ENCODE measurements at regions not wholly inside any gene's neighbourhood (a gene's known extent, or its start where the extent isn't known, plus 50 kb on each side); places are given as distances from the start of the nearest gene placed in this dataset.
A peak's percentile ranks its signal among the peaks of the same experiment; 100 is the strongest.

DNA sequence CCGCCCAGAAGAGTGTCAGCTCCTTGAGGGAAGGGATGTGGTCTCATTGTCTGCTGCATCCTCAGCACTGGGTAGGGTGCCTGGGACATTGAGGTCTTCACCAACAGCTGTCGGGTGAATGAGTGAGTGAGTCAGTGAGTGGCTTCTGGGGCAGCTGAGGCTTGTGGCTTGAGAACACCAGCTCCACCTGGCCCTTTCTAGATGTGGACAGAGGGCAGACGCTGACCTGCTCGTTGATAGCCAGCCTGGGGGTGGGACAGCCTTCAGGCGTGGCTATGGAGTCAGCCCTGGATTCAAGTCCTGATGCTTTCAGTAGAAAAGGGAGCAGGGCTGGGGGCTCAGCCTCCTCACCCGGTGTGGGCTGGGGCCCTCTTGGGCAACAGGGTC lies 215.1 kb downstream of the C9orf50 start:
- Histone ChIP-seq H3K9me3 (ENCODE audit: low read depth, low read length) (no peaks in the 10 kb centered on the region), H3K27ac (no peak overlapping the region), H3K36me3 (ENCODE audit: insufficient read depth, low read length) (no peaks in the 10 kb centered on the region), H3K4me3 (no peak overlapping the region), H3K9ac (ENCODE audit: insufficient read length) (no peak overlapping the region)
- TF ChIP-seq EZH2 (IDR thresholded peaks at IDR 0.05) = no peak
- no peak for TF ChIP-seq FOXP2 (optimal IDR thresholded peaks at IDR 0.05; ENCODE audit: control extremely low read depth, extremely low read length, insufficient read depth)
- TF ChIP-seq POLR2AphosphoS5 (IDR thresholded peaks at IDR 0.05; ENCODE audit: borderline replicate concordance, low read depth, low read length) = no peak
- DNase-seq (ENCODE audit: low read depth, low spot score) = no peak

DNA sequence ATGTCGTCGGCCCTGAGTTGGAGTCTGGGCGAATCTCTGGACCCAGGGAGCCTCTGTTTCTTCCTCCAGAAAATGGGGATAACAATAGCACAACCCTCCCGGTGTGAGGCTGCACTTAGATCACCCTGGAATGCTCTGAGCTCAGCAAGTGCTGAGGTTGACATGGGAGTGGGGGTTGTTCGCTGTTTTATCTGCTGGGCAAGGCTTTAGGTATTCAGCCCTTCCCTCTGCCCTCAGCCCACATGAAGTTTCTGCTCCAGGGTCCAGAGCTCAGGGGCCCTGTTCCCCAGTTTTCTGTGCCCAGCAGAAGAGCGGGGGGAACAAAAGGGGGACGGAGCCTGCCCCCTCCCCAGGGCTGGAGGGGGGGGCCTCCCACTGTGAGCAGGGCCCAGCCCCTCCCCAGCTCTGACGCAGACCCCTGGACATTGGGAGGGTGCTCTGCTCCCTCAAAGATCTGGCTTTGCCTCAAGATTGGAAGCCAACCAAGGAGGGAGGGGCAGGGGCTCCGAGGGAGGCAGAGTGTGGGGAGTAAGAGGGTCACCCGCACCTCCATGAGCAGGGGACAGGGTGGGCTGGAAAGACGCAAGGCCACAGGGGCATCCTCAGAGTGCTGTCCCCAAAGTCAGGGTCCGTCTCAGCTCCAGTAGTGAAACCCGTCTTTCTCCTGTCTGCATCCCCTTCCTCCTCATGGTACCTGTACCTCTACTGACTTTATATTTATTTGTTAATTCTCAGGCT lies 215.6 kb downstream of the C9orf50 start:
- Histone ChIP-seq H3K4me3 (no peak overlapping the region), H3K27ac (no peak overlapping the region)

DNA sequence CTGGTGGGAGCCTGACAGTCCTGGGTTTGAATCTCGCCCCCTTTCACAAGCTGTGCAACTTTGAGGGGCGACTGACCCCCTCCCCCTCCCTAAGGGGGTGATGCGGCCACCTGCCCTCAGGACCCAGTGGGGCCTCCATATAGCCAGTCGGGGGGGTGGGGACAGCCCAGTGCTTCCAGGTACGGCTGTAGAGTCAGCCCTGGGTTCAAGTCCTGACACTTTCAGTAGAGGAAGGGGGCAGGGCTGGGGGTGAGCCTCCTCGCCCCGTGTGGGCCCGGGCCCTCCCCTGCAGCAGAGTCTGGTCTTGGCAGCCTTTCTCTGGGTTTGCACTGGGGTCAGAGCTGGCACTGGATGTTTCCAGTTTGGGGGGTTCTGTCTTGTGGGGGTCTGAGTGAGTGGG lies 216.3 kb downstream of the C9orf50 start:
- Histone ChIP-seq H3K36me3 (ENCODE audit: insufficient read depth, low read length) (no peaks in the 10 kb centered on the region), H3K4me3 (no peak overlapping the region), H3K27ac (no peak overlapping the region), H3K9ac (ENCODE audit: insufficient read length) (no peak overlapping the region), H3K9me3 (ENCODE audit: low read depth, low read length) (no peaks in the 10 kb centered on the region)
- TF ChIP-seq FOXP2 (optimal IDR thresholded peaks at IDR 0.05; ENCODE audit: control extremely low read depth, extremely low read length, insufficient read depth) = no peak
- no peak for TF ChIP-seq EZH2 (IDR thresholded peaks at IDR 0.05)
- no peak for TF ChIP-seq POLR2AphosphoS5 (IDR thresholded peaks at IDR 0.05; ENCODE audit: borderline replicate concordance, low read depth, low read length)
- no peak for DNase-seq (ENCODE audit: low read depth, low spot score)

More for the DNA sequence above, 215.6 kb downstream of the C9orf50 start:
- no peak overlapping the region for H3K9ac ChIP-seq (ENCODE audit: insufficient read length)
- DNase-seq (ENCODE audit: low read depth, low spot score) = no peak
- H3K36me3 ChIP-seq (ENCODE audit: insufficient read depth, low read length) = no peaks in the 10 kb centered on the region
- H3K9me3 ChIP-seq (ENCODE audit: low read depth, low read length) = no peaks in the 10 kb centered on the region
- TF ChIP-seq POLR2AphosphoS5 (IDR thresholded peaks at IDR 0.05; ENCODE audit: borderline replicate concordance, low read depth, low read length) = no peak

DNA sequence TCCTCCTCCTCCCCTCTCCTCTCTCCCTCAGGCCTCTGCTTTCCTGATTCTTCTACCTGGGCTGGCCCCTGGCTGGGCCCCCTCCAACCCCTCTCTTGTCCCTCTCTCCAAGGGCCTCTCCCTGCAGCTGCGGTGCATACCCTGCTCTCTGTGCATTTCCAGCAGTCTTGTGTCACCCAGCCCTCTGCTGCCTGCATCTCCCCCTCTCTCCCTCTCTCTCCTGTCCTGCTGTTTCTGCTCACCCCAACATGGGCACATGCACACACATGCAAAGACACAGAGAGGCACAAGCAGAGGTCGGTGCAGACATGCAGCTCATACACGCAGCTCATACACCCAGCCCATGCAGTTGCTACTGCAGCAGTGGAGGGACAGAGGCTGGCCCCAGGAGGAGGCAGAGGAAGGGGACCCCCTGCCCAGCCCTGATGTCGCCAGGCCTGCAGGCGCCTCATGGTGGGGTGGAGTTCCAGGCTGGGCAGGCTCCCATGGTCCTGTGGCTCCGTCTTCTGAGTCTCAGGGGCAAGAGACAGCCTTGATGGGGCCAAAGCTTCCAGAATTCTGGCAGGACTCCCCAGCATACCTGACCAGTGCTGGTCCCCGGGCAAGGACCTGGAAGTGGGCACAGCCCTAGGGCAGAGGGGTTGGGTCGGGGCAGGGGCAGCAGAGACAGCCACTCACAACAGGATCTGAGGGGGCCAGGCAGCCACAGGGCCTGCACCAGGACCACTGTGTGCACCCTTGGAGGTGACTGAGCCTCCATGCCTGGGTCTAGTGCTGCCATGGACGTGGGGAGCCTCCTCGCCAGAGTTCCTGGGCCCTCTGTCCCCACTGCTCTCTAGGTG lies 216.9 kb downstream of the C9orf50 start:
- no peak for TF ChIP-seq EZH2 (IDR thresholded peaks at IDR 0.05)
- TF ChIP-seq POLR2AphosphoS5 (IDR thresholded peaks at IDR 0.05; ENCODE audit: borderline replicate concordance, low read depth, low read length) = no peak
- no peak for TF ChIP-seq FOXP2 (optimal IDR thresholded peaks at IDR 0.05; ENCODE audit: control extremely low read depth, extremely low read length, insufficient read depth)
- DNase-seq (ENCODE audit: low read depth, low spot score) = no peak
- H3K27ac ChIP-seq = no peak overlapping the region
- H3K9ac ChIP-seq (ENCODE audit: insufficient read length) = no peak overlapping the region
- no peaks in the 10 kb centered on the region for H3K36me3 ChIP-seq (ENCODE audit: insufficient read depth, low read length)
- H3K4me3 ChIP-seq = no peak overlapping the region
- no peaks in the 10 kb centered on the region for H3K9me3 ChIP-seq (ENCODE audit: low read depth, low read length)

DNA sequence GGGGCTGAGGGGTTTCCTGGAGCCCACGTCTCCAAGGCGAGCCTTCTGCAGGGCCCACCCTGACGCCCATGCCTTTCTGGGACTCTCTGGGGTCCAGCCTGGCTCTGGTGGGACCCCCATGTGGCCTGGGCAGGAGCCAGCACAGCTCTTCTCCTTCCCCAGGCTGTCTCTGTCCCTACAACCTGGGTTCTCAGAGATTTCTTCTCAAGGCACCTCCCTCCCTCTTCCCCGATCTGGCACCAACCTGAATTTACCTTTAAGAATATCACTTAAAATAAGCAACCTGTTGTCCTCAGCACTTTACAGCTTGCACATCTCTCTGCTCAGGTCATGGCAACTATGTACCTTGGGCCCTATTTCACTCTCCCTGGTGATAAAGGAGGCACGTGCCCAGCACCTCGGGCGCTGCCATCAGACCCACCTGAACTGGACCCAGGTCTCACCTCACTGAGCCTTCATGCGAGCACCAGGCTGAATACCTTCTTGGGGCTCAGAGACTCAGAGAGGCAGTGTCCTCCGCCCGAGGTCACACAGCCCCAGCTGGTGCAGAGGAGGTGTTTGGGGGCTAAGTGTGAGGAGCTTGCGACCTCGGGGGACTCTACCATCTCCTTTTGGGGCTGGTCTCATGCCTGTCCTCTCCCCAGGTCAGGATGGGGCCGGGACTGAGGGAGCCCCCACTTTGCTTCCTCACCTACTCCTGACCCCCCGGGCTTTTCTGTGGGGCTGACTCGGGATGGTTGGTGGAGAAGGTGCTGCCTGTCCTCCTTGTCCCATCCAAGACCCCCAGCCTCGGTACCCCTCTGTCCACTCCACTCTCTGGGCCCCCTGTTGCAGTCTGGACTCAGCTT lies 217.7 kb downstream of the C9orf50 start:
- Histone ChIP-seq H3K27ac (peak overlapping the region; percentile 89), H3K9ac (ENCODE audit: insufficient read length) (peak overlapping the region; percentile 60), H3K9me3 (ENCODE audit: low read depth, low read length) (no peaks in the 10 kb centered on the region), H3K36me3 (ENCODE audit: insufficient read depth, low read length) (no peaks in the 10 kb centered on the region), H3K4me3 (no peak overlapping the region)
- DNase-seq (ENCODE audit: low read depth, low spot score) = no peak
- TF ChIP-seq FOXP2 (optimal IDR thresholded peaks at IDR 0.05; ENCODE audit: control extremely low read depth, extremely low read length, insufficient read depth) (no peak), POLR2AphosphoS5 (IDR thresholded peaks at IDR 0.05; ENCODE audit: borderline replicate concordance, low read depth, low read length) (no peak), EZH2 (IDR thresholded peaks at IDR 0.05) (no peak)

DNA sequence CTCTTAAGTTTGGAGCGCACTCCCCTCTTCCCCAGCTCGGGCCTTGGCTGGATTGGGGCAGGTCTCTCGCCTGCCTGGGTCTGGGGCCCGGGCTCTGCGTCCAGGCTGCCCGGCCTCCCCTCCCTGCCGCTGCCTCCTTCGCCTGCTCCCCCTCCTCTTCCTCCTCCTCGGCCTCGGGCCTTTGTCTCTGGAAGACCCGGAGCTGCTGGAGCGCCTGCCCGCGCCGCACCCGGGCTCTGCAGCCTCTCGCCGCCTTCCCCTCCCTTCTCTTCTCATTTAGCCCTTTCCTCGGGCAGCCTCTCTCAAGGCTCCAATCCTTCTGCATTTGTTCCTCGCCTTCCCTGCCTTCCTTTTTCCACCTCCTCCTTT lies 218.5 kb downstream of the C9orf50 start:
- DNase-seq (ENCODE audit: low read depth, low spot score) = no peak
- H3K9me3 ChIP-seq (ENCODE audit: low read depth, low read length) = no peaks in the 10 kb centered on the region
- H3K36me3 ChIP-seq (ENCODE audit: insufficient read depth, low read length) = no peaks in the 10 kb centered on the region
- TF ChIP-seq FOXP2 (optimal IDR thresholded peaks at IDR 0.05; ENCODE audit: control extremely low read depth, extremely low read length, insufficient read depth) (no peak), POLR2AphosphoS5 (IDR thresholded peaks at IDR 0.05; ENCODE audit: borderline replicate concordance, low read depth, low read length) (no peak), EZH2 (IDR thresholded peaks at IDR 0.05) (no peak)
- peak overlapping the region; percentile 89 for H3K27ac ChIP-seq
- H3K9ac ChIP-seq (ENCODE audit: insufficient read length) = peak overlapping the region; percentile 60
- H3K4me3 ChIP-seq = peak overlapping the region; percentile 65

DNA sequence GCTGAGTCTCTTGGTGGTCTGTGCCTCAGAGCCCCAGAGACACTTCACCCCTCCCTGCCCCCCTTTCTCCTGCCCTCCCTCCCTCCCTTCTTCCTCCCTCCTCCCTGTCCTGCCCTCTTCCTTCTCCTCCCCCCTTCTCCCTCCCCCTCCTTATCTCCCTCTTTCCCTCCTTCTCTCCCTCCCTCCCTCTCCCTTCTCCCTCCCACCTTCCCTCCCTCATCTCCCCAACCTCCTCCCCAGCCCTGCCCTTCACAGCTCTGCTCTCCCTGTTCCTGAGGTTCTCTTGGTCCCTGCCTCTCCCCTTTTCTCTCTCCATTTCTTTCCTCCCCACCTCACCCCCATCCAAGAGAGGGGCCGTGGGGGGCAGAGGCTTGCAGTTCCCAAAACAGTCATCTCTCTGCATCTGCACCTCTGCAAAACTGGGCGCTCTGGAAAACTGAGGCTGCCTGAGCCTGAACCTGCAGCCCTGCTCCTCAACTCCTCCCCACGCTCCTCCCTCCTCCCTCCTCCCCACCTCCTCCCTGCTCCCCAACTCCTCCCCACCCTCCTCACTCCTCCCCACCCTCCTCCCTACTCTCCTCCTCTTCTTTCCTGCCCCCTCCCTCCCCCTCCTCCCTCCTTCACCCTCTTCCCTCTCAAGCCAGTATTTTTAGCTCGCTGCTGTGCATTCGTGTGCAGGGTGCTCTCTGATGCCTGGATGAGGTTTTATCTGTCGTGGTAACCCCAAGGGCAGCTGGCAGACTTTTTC lies 219.1 kb downstream of the C9orf50 start:
- TF ChIP-seq EZH2 (IDR thresholded peaks at IDR 0.05) (no peak), FOXP2 (optimal IDR thresholded peaks at IDR 0.05; ENCODE audit: control extremely low read depth, extremely low read length, insufficient read depth) (no peak), POLR2AphosphoS5 (IDR thresholded peaks at IDR 0.05; ENCODE audit: borderline replicate concordance, low read depth, low read length) (no peak)
- Histone ChIP-seq H3K36me3 (ENCODE audit: insufficient read depth, low read length) (no peaks in the 10 kb centered on the region), H3K9me3 (ENCODE audit: low read depth, low read length) (no peaks in the 10 kb centered on the region), H3K27ac (peak overlapping the region; percentile 89), H3K4me3 (peak overlapping the region; percentile 65), H3K9ac (ENCODE audit: insufficient read length) (peak overlapping the region; percentile 60)
- DNase-seq (ENCODE audit: low read depth, low spot score) = no peak
